Activated naive CD8-positive, alpha-beta T cell treated with anti-CD3 and anti-CD28 coated beads, Interleukin-2, amount 50 U/mL, for 24 hours (primary cell): ENCODE measurements at regions not wholly inside any gene's neighbourhood (a gene's known extent, or its start where the extent isn't known, plus 50 kb on each side); places are given as distances from the start of the nearest gene placed in this dataset.

Source experiments
- ATAC-seq: fragments of 150-1000 bp; cut with Tn5 transposase; one replicate; pipeline ENCODE4 v1.10.0; 2021
- DNase-seq: peaks from one replicate; pipeline ENCODE4 v3.0.0; 2021
- H3K27ac Mint-ChIP-seq: one replicate; pipeline ENCODE4 v1.8.0; 2021; ENCODE audit warnings: mild to moderate bottlenecking, mixed read lengths
- H3K27me3 Mint-ChIP-seq: one replicate; pipeline ENCODE4 v1.8.0; 2021; ENCODE audit warnings: mixed read lengths
- H3K36me3 Mint-ChIP-seq: one replicate; pipeline ENCODE4 v1.8.0; 2021; ENCODE audit warnings: low read depth, mixed read lengths
- H3K4me1 Mint-ChIP-seq: one replicate; pipeline ENCODE4 v1.8.0; 2021; ENCODE audit warnings: mixed read lengths
- H3K4me3 Mint-ChIP-seq: one replicate; pipeline ENCODE4 v1.8.0; 2021; ENCODE audit warnings: mild to moderate bottlenecking, moderate library complexity, mixed read lengths
- H3K9me3 Mint-ChIP-seq: one replicate; pipeline ENCODE4 v1.8.0; 2021; ENCODE audit warnings: mixed read lengths

GRCh38 chr3:194931347-194931746 lies 245.7 kb downstream of the FAM43A start:
- Mint-ChIP-seq H3K9me3 (no peaks in the 10 kb centered on the region), H3K36me3 (no peaks in the 10 kb centered on the region), H3K4me3 (no peak overlapping the region), H3K27ac (no peak overlapping the region), H3K27me3 (peaks cover 5% of the 10 kb centered on the region), H3K4me1 (no peaks in the 10 kb centered on the region)
- DNase-seq (no peak), ATAC-seq (no peak)

DNA sequence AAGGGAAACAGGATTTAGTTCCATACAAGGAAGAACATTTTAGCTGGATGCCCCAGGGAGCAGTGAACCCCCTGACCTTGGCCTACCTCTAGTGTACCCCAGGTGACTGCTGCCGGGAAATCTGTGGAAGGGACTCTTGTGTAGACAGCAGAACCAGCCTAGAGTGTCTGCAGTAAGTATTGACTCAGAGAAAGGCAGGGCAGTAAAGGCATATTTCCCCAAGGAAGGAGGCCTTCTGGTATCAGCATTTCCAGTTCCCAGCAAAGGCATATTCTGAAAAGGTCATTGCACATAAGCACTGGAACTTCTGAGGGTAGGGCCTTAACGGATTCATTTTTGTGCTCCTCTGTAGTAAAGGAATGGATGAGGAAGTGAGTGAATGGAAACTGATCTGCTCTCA lies 246.2 kb downstream of the FAM43A start:
- H3K27ac Mint-ChIP-seq, result no peak overlapping the region
- DNase-seq (no peak), ATAC-seq (no peak)
- H3K4me1 Mint-ChIP-seq, result no peaks in the 10 kb centered on the region
- H3K4me3 Mint-ChIP-seq, result no peak overlapping the region
- H3K27me3 Mint-ChIP-seq, result peaks cover 5% of the 10 kb centered on the region
- H3K36me3 Mint-ChIP-seq, result no peaks in the 10 kb centered on the region
- H3K9me3 Mint-ChIP-seq, result no peaks in the 10 kb centered on the region

GRCh38 chr3:194933465-194933864 lies 247.8 kb downstream of the FAM43A start:
- H3K36me3 Mint-ChIP-seq, result no peaks in the 10 kb centered on the region
- ATAC-seq (no peak), DNase-seq (no peak)
- no peak overlapping the region for H3K27ac Mint-ChIP-seq
- no peak overlapping the region for H3K4me3 Mint-ChIP-seq
- no peaks in the 10 kb centered on the region for H3K9me3 Mint-ChIP-seq
- H3K27me3 Mint-ChIP-seq, result peaks cover under 1% of the 10 kb centered on the region
- no peaks in the 10 kb centered on the region for H3K4me1 Mint-ChIP-seq

DNA sequence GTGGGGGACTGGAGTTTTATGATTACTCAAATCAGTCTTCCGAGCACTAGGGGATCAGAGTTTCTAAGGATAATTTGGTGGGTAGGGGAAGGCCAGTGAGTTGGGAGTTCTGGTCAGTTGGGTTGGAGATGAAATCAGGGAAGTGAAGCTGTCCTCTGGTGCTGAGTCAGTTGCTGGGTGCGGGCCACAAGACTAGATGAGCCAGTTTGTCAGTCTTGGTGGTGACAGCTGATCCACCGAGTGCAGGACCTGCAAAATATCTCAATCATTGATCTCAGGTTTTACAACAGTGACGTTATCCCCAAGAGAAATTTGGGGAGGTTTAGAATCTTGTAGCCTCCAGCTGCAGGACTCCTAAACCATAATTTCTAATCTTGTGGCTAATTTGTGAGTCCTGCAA lies 249.4 kb downstream of the FAM43A start:
- H3K9me3 Mint-ChIP-seq, result no peaks in the 10 kb centered on the region
- no peak overlapping the region for H3K4me3 Mint-ChIP-seq
- no peaks in the 10 kb centered on the region for H3K27me3 Mint-ChIP-seq
- no peaks in the 10 kb centered on the region for H3K36me3 Mint-ChIP-seq
- no peak for DNase-seq
- no peaks in the 10 kb centered on the region for H3K4me1 Mint-ChIP-seq
- no peak for ATAC-seq
- no peak overlapping the region for H3K27ac Mint-ChIP-seq

DNA sequence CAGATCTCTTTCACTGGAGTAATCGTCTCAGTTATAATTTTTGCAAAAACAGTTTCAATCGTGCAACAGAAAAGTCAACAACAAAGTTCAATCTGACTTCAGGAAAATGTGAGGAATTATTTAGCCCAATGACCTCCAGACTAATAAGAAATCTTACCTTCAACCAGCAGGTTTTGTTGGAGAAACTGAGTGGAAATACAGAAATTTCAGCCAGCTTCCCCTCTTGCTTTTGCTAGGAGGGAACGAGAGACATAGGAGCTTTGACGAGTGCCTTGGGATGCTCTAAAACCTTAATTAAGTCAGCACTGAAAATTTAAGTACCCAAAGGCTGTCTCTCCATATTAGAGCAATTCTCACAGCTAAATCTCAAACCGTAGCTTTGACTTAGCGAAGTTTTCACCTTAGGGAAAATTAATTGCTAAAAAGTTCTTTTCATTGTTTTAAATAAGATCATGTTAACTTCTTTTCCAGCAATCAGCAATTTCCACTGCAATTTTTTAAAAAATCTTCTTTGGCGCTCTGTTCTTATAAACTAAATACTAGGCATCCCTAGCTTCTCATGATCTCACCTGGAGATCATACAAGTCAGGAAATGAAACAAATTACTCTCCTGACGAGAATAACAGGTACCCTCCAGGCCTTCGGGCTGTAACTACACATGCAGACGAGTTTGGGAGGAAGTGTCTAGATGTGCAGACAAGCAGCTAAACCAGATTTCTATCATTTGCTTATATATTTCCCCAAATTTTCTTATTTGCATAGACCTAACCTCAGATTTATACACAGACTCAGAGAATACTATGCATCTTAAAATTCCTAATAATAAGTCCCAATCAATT lies 250.2 kb downstream of the FAM43A start:
- Mint-ChIP-seq H3K27me3 (peaks cover 3% of the 10 kb centered on the region), H3K4me1 (no peaks in the 10 kb centered on the region), H3K9me3 (no peaks in the 10 kb centered on the region), H3K27ac (no peak overlapping the region), H3K36me3 (no peaks in the 10 kb centered on the region), H3K4me3 (no peak overlapping the region)
- DNase-seq, result no peak
- no peak for ATAC-seq

DNA sequence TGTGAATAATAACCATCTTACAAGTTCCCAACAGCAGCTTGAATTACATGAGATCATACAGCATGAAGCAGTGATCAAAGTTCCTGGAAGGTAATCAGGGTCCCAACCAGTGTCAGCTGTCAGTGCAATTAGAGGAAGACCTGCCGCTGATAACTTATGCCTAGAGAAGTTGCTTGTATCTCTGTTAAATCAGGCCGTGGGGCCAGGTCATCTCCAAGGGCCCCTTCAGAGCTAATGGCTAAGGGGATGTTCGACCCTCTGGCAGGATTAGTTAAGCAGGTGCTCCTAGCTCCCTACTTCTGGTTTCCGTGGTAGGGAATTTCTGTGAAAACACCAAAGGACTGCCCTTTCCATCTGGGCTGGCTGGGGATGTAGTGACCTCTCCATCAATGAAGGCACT lies 251.0 kb downstream of the FAM43A start:
- H3K27me3 Mint-ChIP-seq, result peaks cover 10% of the 10 kb centered on the region
- no peaks in the 10 kb centered on the region for H3K36me3 Mint-ChIP-seq
- ATAC-seq, result no peak
- H3K4me1 Mint-ChIP-seq, result no peaks in the 10 kb centered on the region
- no peak overlapping the region for H3K4me3 Mint-ChIP-seq
- no peak overlapping the region for H3K27ac Mint-ChIP-seq
- H3K9me3 Mint-ChIP-seq, result no peaks in the 10 kb centered on the region
- DNase-seq, result no peak

DNA sequence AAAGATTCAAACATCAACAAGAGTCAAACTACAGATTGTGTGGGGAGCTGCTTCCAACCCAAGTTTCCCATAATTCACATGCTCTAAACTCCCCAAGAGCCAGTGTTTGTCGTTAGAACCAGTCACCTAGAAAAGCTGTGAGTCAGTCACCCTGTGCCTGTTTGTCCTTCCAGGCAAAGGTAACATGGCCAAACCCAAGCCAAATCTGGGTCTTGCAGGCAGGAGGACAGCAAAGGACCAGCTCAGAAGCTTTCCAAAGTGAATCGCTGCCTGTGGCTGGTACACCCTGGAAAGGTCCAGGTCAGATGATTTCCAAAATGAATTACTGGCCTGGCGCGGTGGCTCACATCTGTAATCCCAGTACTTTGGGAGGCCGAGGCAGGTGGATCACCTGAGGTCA lies 251.5 kb downstream of the FAM43A start:
- Mint-ChIP-seq H3K36me3 (no peaks in the 10 kb centered on the region), H3K4me1 (no peaks in the 10 kb centered on the region), H3K9me3 (no peaks in the 10 kb centered on the region), H3K4me3 (no peak overlapping the region), H3K27me3 (peaks cover 12% of the 10 kb centered on the region), H3K27ac (no peak overlapping the region)
- DNase-seq (no peak), ATAC-seq (no peak)

- ATAC-seq (no peak), DNase-seq (no peak)
- peaks cover 12% of the 10 kb centered on the region for H3K27me3 Mint-ChIP-seq
- H3K4me1 Mint-ChIP-seq, result no peaks in the 10 kb centered on the region
- H3K9me3 Mint-ChIP-seq, result no peaks in the 10 kb centered on the region
- H3K36me3 Mint-ChIP-seq, result no peaks in the 10 kb centered on the region
- H3K27ac Mint-ChIP-seq, result no peak overlapping the region
- H3K4me3 Mint-ChIP-seq, result no peak overlapping the region
These were observed 252.2 kb downstream of the FAM43A start for GRCh38 chr3:194937882-194938321.

- ATAC-seq (no peak), DNase-seq (no peak)
- Mint-ChIP-seq H3K36me3 (no peaks in the 10 kb centered on the region), H3K4me3 (no peak overlapping the region), H3K27me3 (peaks cover 12% of the 10 kb centered on the region), H3K9me3 (no peaks in the 10 kb centered on the region), H3K27ac (no peak overlapping the region), H3K4me1 (no peaks in the 10 kb centered on the region)
These were observed 253.3 kb downstream of the FAM43A start for GRCh38 chr3:194938845-194939531.

DNA sequence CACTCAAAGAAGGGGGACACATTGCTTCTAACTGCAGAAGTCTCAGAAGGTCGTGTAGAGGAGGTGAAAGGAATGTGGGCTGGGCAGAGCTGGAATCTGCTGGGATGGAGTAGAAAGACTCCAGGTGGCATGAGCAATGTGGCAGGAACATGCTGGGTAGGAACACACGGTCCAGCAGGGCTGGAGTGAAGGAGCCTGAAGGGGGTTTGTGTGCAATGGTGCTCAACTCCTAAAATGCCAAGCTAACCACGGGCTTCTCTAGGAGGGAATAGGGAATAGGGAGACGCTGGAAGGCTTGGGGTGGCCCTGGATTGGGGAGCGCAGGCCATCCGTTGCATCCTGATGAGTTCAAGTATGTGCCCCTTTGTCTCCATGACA lies 253.8 kb downstream of the FAM43A start:
- Mint-ChIP-seq H3K4me3 (no peak overlapping the region), H3K9me3 (no peaks in the 10 kb centered on the region), H3K27ac (no peak overlapping the region), H3K27me3 (peaks cover 12% of the 10 kb centered on the region), H3K4me1 (no peaks in the 10 kb centered on the region), H3K36me3 (no peaks in the 10 kb centered on the region)
- ATAC-seq, result no peak
- DNase-seq, result no peak

DNA sequence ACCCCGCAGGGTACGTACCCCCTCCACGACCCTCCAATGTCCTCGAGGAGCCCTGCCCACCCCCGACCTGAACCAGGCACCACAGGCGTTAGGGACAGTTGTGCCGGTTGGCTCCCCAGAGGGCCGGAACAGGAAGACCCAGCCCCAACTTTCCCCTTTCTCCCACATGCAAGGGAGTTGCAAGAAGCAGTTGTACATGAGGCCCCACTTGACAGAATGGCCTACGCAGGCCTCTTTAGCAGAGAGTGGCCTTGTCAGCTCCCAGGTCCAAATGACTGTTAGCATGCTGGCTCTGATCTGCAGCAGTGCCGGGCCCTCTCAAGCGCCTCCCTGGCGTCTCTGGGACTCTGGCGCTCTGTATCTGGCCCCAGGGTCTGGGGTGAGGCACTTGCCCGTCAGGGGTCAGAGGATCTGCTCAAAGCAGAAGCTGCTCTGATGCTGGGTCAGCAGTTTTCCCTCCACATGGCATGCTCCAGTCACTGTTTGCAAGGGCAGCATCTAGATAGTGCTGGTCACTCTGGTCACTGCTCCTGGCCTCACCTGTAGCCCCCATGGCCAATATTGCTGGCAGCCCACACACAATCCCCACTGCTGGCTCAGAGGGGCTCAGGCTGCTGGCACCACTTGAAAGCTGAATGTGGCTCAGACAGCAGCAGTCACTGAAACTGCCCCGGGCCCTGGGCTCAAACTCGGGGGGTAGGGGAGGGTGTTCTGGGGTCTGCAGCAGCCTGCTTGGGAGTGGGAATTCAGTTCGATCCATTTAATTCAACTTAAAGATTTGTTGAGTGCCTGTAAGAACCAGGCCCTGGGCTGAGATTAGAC lies 254.5 kb downstream of the FAM43A start:
- H3K4me3 Mint-ChIP-seq, result no peak overlapping the region
- ATAC-seq (no peak), DNase-seq (no peak)
- no peaks in the 10 kb centered on the region for H3K36me3 Mint-ChIP-seq
- H3K27me3 Mint-ChIP-seq, result peaks cover 12% of the 10 kb centered on the region
- no peaks in the 10 kb centered on the region for H3K9me3 Mint-ChIP-seq
- no peaks in the 10 kb centered on the region for H3K4me1 Mint-ChIP-seq
- H3K27ac Mint-ChIP-seq, result no peak overlapping the region

DNA sequence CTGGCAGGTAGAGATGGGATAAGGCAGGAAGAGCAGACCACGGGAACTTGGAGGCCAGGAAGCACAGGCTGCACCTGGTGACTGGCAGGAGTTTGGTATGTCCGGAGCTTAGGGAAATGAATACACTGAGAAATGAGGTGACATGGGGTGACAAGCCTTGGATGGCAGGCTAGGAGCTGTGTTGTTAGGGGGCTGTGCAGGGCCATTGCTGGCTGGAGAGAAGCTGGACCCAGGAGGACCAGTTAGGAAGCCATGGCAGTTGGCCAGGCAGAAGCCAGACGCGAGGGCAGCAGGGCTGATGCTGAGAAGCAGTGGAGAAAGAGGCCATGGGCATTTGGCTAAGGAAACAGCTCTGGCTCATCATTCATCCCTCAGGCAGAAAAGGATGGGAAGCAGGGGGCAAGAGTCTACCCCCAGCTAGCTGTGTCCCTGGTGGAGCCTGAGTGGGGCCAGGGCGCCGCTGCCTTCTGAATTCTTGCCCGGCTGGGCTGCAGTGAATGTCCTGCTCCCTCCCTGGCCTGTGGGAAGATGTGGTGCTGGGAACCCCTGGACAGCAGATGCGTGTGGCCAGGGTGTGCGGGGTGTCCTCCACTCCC lies 255.8 kb downstream of the FAM43A start:
- Mint-ChIP-seq H3K36me3 (no peaks in the 10 kb centered on the region), H3K4me1 (no peaks in the 10 kb centered on the region), H3K4me3 (no peak overlapping the region), H3K27ac (no peak overlapping the region), H3K9me3 (no peaks in the 10 kb centered on the region), H3K27me3 (peaks cover 12% of the 10 kb centered on the region)
- no peak for DNase-seq
- ATAC-seq, result no peak

- Mint-ChIP-seq H3K4me1 (no peaks in the 10 kb centered on the region), H3K27ac (no peak overlapping the region), H3K9me3 (no peaks in the 10 kb centered on the region), H3K4me3 (no peak overlapping the region), H3K36me3 (no peaks in the 10 kb centered on the region), H3K27me3 (peaks cover 12% of the 10 kb centered on the region)
- ATAC-seq, result no peak
- DNase-seq, result no peak
These were observed 256.4 kb downstream of the FAM43A start for GRCh38 chr3:194941956-194942511.

GRCh38 chr3:194944526-194944925 lies 258.8 kb downstream of the FAM43A start:
- no peaks in the 10 kb centered on the region for H3K36me3 Mint-ChIP-seq
- no peak overlapping the region for H3K4me3 Mint-ChIP-seq
- peaks cover 12% of the 10 kb centered on the region for H3K27me3 Mint-ChIP-seq
- no peaks in the 10 kb centered on the region for H3K4me1 Mint-ChIP-seq
- no peak overlapping the region for H3K27ac Mint-ChIP-seq
- H3K9me3 Mint-ChIP-seq, result peaks cover 11% of the 10 kb centered on the region
- ATAC-seq, result no peak
- DNase-seq, result no peak
